Natural killer cell (primary cell): ENCODE measurements at regions not wholly inside any gene's neighbourhood (a gene's known extent, or its start where the extent isn't known, plus 50 kb on each side); places are given as distances from the start of the nearest gene placed in this dataset.
A peak's percentile ranks its signal among the peaks of the same experiment; 100 is the strongest.

Source experiments
- ATAC-seq, 3 donors: fragments of 150-1000 bp in 2 of 3; fragments of 200-7000 bp in 1 of 3; cut with Tn5 transposase; 1 replicate in 1 of 3; 2 replicates in 2 of 3; pipeline ENCODE4 v1.10.0; 2021; ENCODE audit warnings: mild to moderate bottlenecking in 2 of 3, moderate library complexity in 2 of 3
- DNase-seq, 2 donors: peaks; one replicate each; pipeline versions ENCODE4 v3.0.0 to v3.0.0-alpha.2; 2013 to 2021; ENCODE audit warnings: mixed read lengths in 1 of 2
- H3K27ac ChIP-seq: one replicate; pipeline ENCODE4 v1.5.1; 2013; ENCODE audit warnings: mild to moderate bottlenecking, low read length
- H3K27me3 ChIP-seq: one replicate; pipeline ENCODE4 v1.6.1; 2013; ENCODE audit warnings: low read length; ENCODE audit not compliant: control insufficient read depth, insufficient read depth
- H3K36me3 ChIP-seq: one replicate; pipeline ENCODE4 v1.6.1; 2013; ENCODE audit warnings: low read length; ENCODE audit not compliant: control insufficient read depth, insufficient read depth
- H3K4me1 ChIP-seq: one replicate; pipeline ENCODE4 v1.6.1; 2013; ENCODE audit warnings: low read length; ENCODE audit not compliant: control insufficient read depth, insufficient read depth
- H3K4me3 ChIP-seq: one replicate; pipeline ENCODE4 v1.5.1; 2013; ENCODE audit warnings: low read length
- H3K9me3 ChIP-seq: one replicate; pipeline ENCODE4 v1.6.1; 2013; ENCODE audit warnings: low read length; ENCODE audit not compliant: control insufficient read depth, insufficient read depth
- H3K27ac Mint-ChIP-seq, 2 donors: one replicate each; pipeline ENCODE4 v1.8.0; 2022; ENCODE audit warnings: mild to moderate bottlenecking in 2 of 2, mixed read lengths in 2 of 2, moderate library complexity in 1 of 2
- H3K27me3 Mint-ChIP-seq, 2 donors: one replicate each; pipeline ENCODE4 v1.8.0; 2022; ENCODE audit warnings: low read depth in 2 of 2, mixed read lengths in 2 of 2
- H3K36me3 Mint-ChIP-seq: one replicate; pipeline ENCODE4 v1.8.0; 2022; ENCODE audit warnings: mixed read lengths
- H3K4me1 Mint-ChIP-seq, 2 donors: one replicate each; pipeline ENCODE4 v1.8.0; 2022; ENCODE audit warnings: mixed read lengths in 2 of 2
- H3K4me3 Mint-ChIP-seq: one replicate; pipeline ENCODE4 v1.8.0; 2022; ENCODE audit warnings: mild to moderate bottlenecking, moderate library complexity, mixed read lengths
- H3K9me3 Mint-ChIP-seq, 2 donors: one replicate each; pipeline ENCODE4 v1.8.0; 2022; ENCODE audit warnings: mixed read lengths in 2 of 2
- CTCF ChIP-seq: fragments of 200-600 bp; IDR thresholded peaks from one replicate; pipeline ENCODE4 v1.8.0; 2022; ENCODE audit warnings: antibody characterized with exemption
- WGBS: methylation state at CpG from one replicate; pipeline ENCODE4 v1.1.7; 2013; ENCODE audit warnings: missing lambda C conversion rate; ENCODE audit not compliant: insufficient coverage; 5-methylcytosine and 5-hydroxymethylcytosine counted together
- intact Hi-C: fragments of 100-400 bp; cut with micrococcal nuclease; formaldehyde crosslinking; loops from one replicate; pipeline ENCODE4 v1.14.2; 2022

DNA sequence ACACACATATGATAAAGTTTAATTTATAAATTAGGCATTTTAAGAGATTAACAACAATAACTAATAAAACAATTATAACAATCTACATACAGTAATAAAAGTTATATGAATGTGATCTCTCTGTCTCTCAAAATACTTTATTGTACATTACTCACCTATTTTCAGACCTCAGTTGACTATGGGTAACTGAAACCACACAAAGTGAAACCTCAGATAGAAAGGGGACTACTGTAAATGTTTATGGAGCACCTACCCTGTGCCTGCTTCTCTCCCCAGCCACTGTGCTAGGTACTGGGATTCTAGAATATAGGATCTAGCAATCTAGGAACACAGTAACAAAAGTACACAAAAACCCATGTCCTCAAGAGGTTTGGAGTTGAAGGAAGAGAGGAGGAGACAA, 63.4 kb upstream of the BTN3A2 start:
- peaks cover 0 to 5% of the 10 kb centered on the region in 2 donors for H3K27me3 Mint-ChIP-seq
- ATAC-seq (no peak), DNase-seq (no peak)
- Histone ChIP-seq H3K27ac (no peak overlapping the region), H3K27me3 (peaks cover 3% of the 10 kb centered on the region), H3K4me1 (peaks cover 14% of the 10 kb centered on the region), H3K36me3 (no peaks in the 10 kb centered on the region), H3K9me3 (no peaks in the 10 kb centered on the region), H3K4me3 (no peak overlapping the region)
- no peak overlapping the region for H3K27ac Mint-ChIP-seq
- H3K4me3 Mint-ChIP-seq: no peak overlapping the region
- no peak for TF ChIP-seq CTCF
- intact Hi-C loops: no loop called here
- peaks cover 9% of the 10 kb centered on the region for H3K36me3 Mint-ChIP-seq
- H3K9me3 Mint-ChIP-seq: no peaks in the 10 kb centered on the region
- H3K4me1 Mint-ChIP-seq: peaks cover 29 to 31% of the 10 kb centered on the region in 2 donors

DNA sequence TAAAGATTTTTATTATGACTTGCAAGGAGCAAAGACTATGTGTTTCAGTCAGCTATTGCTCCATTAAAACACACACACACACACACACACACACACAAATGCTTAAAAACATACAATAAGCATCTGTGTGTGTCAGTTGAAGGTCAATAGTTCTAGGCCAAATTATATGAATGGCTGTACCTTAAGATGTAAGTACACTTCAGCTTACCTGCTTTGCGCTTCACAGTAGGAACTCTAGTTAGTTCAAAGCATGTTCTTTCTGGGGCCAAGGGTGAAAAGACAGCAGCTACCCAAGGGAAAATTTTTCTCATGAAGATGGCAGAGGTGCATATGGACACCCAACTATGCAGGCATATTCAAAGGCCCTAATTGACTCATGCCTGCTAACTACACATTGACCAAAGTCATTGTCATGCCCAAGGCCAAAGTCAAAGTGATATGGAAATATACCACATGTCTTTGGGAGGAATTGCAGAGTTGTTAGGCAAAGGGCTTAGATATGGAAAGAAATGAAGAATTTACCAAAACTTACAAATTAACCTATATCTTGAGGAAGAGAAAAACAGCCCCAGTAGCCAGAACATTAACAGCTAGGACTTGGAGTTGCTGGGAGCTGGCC, 61.9 kb upstream of the BTN3A2 start:
- no peak for ATAC-seq
- H3K4me1 ChIP-seq: peaks cover 23% of the 10 kb centered on the region
- no peak for DNase-seq
- no peak overlapping the region for H3K4me3 ChIP-seq
- no peak for TF ChIP-seq CTCF
- H3K27ac Mint-ChIP-seq: peak overlapping the region; percentile 96 to 100
- intact Hi-C loops: no loop called here
- WGBS: 100% methylated on average over 1 of the region's 1 CpG
- H3K36me3 Mint-ChIP-seq: peaks cover 9% of the 10 kb centered on the region
- peaks cover 38 to 45% of the 10 kb centered on the region in 2 donors for H3K4me1 Mint-ChIP-seq
- no peaks in the 10 kb centered on the region for H3K36me3 ChIP-seq
- no peak overlapping the region for H3K27ac ChIP-seq
- no peaks in the 10 kb centered on the region for H3K9me3 ChIP-seq
- H3K27me3 Mint-ChIP-seq: no peaks in the 10 kb centered on the region
- H3K9me3 Mint-ChIP-seq: no peaks in the 10 kb centered on the region
- no peaks in the 10 kb centered on the region for H3K27me3 ChIP-seq
- H3K4me3 Mint-ChIP-seq: peak overlapping the region; percentile 70

GRCh38 chr6:26304213-26304796, 60.7 kb upstream of the BTN3A2 start:
- peaks cover 31% of the 10 kb centered on the region for H3K4me1 ChIP-seq
- Mint-ChIP-seq H3K4me3 (peak overlapping the region; percentile 99), H3K36me3 (peaks cover 9% of the 10 kb centered on the region), H3K9me3 (no peaks in the 10 kb centered on the region), H3K27me3 (no peaks in the 10 kb centered on the region), H3K4me1 (peaks cover 49 to 54% of the 10 kb centered on the region in 2 donors), H3K27ac (peak overlapping the region; percentile 96 to 100)
- no peaks in the 10 kb centered on the region for H3K36me3 ChIP-seq
- WGBS: no CpG with 5 or more reads among the region's 3 CpGs
- no peak for TF ChIP-seq CTCF
- intact Hi-C loops: loop anchor here (2.0 kb wide), 1 partner anchor 20 kb away; a partner anchor contains a TSS
- H3K27me3 ChIP-seq: no peaks in the 10 kb centered on the region
- peak overlapping the region; percentile 65 for H3K27ac ChIP-seq
- H3K9me3 ChIP-seq: no peaks in the 10 kb centered on the region
- ATAC-seq (peak; percentile 20 to 50 (median 48)), DNase-seq (peak in 1 of 2 donors; percentile 56)
- peak overlapping the region; percentile 43 for H3K4me3 ChIP-seq
